ENCODE measurements at regions not wholly inside any gene's neighbourhood (a gene's known extent, or its start where the extent isn't known, plus 50 kb on each side); places are given as distances from the start of the nearest gene placed in this dataset.

DNA sequence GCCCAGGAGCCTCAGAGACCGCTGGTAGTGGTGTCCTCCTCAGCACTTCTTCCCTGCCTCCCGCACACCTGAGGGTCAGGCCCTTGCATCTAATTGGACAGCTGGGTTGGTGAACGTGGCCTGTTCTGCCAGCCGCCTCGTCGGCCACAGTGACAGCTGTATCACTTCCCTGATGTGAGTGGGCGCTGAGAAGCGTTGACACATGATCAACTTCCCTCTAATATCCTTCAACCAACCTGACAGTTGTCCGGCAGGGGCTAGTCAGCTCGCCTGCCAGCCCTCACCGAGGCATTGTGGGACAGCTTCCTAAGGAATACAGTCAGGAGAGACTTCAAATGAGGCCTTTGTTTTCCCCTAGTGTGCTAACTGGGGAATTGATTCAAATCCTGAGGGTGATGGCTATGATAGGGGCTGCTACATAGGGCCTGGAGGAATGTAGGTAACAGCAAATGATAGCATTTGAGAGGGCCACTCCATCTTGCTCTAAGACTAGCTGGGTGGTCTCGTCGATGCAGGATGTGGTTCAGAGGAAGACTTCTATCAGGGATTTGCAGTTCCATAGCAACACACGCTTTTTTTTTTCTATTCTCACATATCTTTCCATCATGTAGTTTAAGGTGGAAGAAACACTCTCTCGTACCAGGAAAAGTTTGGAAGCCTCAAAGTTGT lies 230.8 kb downstream of the TSHZ3 start:
- no peak for FAIRE-seq
- Histone ChIP-seq H2AK5ac (ENCODE audit: low read depth, low read length) (no peak overlapping the region), H4K20me1 (replicated peaks in 1 of 2; ENCODE audit: control insufficient read depth in 1 of 2, insufficient read depth in 2 of 2, low read length in 2 of 2) (no peaks in the 10 kb centered on the region), H3K79me2 (ENCODE audit: control insufficient read depth in 1 of 2, insufficient read depth in 2 of 2, low read length in 2 of 2) (no peaks in the 10 kb centered on the region), H2BK15ac (ENCODE audit: low read length) (no peak overlapping the region; the same call in 1 of the 2 replicates), H3K4me3 (ENCODE audit: extremely low read depth in 1 of 4, insufficient read depth in 2 of 4, low read depth in 3 of 4, low read length in 4 of 4) (no peak overlapping the region), H3K9me3 (ENCODE audit: insufficient read depth in 2 of 2, low read depth in 1 of 2, low read length in 1 of 2) (no peaks in the 10 kb centered on the region), H4K91ac (replicated peaks; ENCODE audit: insufficient read length, low read length) (no peak overlapping the region), H2BK120ac (replicated peaks; ENCODE audit: low read depth, low read length) (no peak overlapping the region), H3K23me2 (ENCODE audit: low read depth, low read length) (no peaks in the 10 kb centered on the region), H2BK12ac (ENCODE audit: low read depth, low read length) (0 out of 2 replicates have a peak overlapping the region, but pooled peaks have one; percentile 46), H2BK5ac (ENCODE audit: low read depth, low read length) (no peak overlapping the region), H3K79me1 (ENCODE audit: low read depth, low read length) (no peaks in the 10 kb centered on the region), H2BK20ac (ENCODE audit: low read length) (no peak overlapping the region), H3K4me1 (replicated peaks in 1 of 4; ENCODE audit: control insufficient read depth in 3 of 4, insufficient read depth in 4 of 4, low read length in 3 of 4) (no peaks in the 10 kb centered on the region), H4K8ac (ENCODE audit: extremely low read depth, insufficient read depth, low read length) (no peak overlapping the region), H3K9ac (replicated peaks in 1 of 4; ENCODE audit: extremely low read depth in 1 of 4, low read depth in 3 of 4, low read length in 3 of 4) (no peak overlapping the region), H3K27ac (ENCODE audit: low read depth, low read length) (no peak overlapping the region), H3K4me2 (ENCODE audit: insufficient read depth in 1 of 2, low read depth in 2 of 2, low read length in 2 of 2) (no peak overlapping the region), H3K4ac (replicated peaks; ENCODE audit: insufficient read length, low read depth, low read length) (no peak overlapping the region), H3K56ac (replicated peaks; ENCODE audit: insufficient read length, low read depth, low read length) (no peak overlapping the region), H3K18ac (ENCODE audit: extremely low read depth, low read length) (no peak overlapping the region; the same call in 1 of the 2 replicates), H3K36me3 (ENCODE audit: control insufficient read depth in 2 of 4, insufficient read depth in 4 of 4, low read length in 3 of 4) (no peaks in the 10 kb centered on the region), H2AFZ (ENCODE audit: low read length) (peak overlapping the region; percentile 58; the same call in 1 of the 2 replicates), H3K23ac (ENCODE audit: insufficient read length) (no peak overlapping the region), H3K14ac (ENCODE audit: insufficient read length) (no peak overlapping the region), H3K27me3 (replicated peaks in 1 of 4; ENCODE audit: control insufficient read depth in 3 of 4, extremely low read depth in 1 of 4, insufficient read depth in 3 of 4, low read length in 3 of 4) (no peaks in the 10 kb centered on the region), H4K5ac (ENCODE audit: insufficient read length, low read depth, low read length) (no peak overlapping the region)
- ChIA-PET POLR2A (ENCODE audit: partially characterized antibody) (no interaction called here), CTCF (ENCODE audit: partially characterized antibody) (interaction anchor here (1.1 kb wide), 1 partner anchor 1106 kb away, joined by 3 read pairs; no protein-coding TSS in a partner anchor)
- DNase-seq (ENCODE audit: low read depth in 1 of 2, low spot score in 2 of 2), result no peak
- no peak for TF ChIP-seq EGR1 (IDR thresholded peaks at IDR 0.05; ENCODE audit: borderline replicate concordance, low read depth, low read length)
- TF ChIP-seq TAF7 (optimal IDR thresholded peaks at IDR 0.05; ENCODE audit: borderline replicate concordance, low read depth, low read length), result no peak
- 87% methylated on average over 15 of the region's 15 CpGs; no CpG with 5 or more reads in 1 of the 2 experiments for WGBS, 2 experiments (ENCODE audit: extremely low coverage in 1 of 2, insufficient coverage in 1 of 2, insufficient read length in 1 of 2, insufficient replicate concordance in 2 of 2, low coverage in 1 of 2, low lambda C conversion rate in 2 of 2, missing lambda C conversion rate in 1 of 2)
